Left lung (tissue), 4 donors: ENCODE measurements at regions not wholly inside any gene's neighbourhood (a gene's known extent, or its start where the extent isn't known, plus 50 kb on each side); places are given as distances from the start of the nearest gene placed in this dataset.

Source experiments
- ATAC-seq: fragments of 200-7000 bp; cut with Tn5 transposase; one replicate; pipeline ENCODE4 v1.9.1; 2020; ENCODE audit warnings: moderate library complexity
- DNase-seq, 4 donors: peaks; one replicate each; pipeline ENCODE4 v3.0.0-alpha.2; 2013 to 2020
- H3K27ac ChIP-seq, 2 donors: fragments of 200-600 bp; sonication (generic) in 1 of 2; one replicate each; pipeline versions ENCODE4 v1.5.0 to v1.8.0; 2020 to 2021
- H3K27me3 ChIP-seq, 2 donors: fragments of 200-600 bp; sonication (generic) in 1 of 2; one replicate each; pipeline versions ENCODE4 v1.5.0 to v1.8.0; 2020 to 2021
- H3K36me3 ChIP-seq, 2 donors: fragments of 200-600 bp; sonication (generic) in 1 of 2; one replicate each; pipeline versions ENCODE4 v1.5.0 to v1.8.0; 2020 to 2021
- H3K4me1 ChIP-seq, 2 donors: fragments of 200-600 bp; one replicate each; pipeline ENCODE4 v1.8.0; 2021
- H3K4me3 ChIP-seq, 2 donors: fragments of 200-600 bp; sonication (generic) in 1 of 2; one replicate each; pipeline versions ENCODE4 v1.5.0 to v1.8.0; 2020 to 2021; ENCODE audit warnings: mild to moderate bottlenecking in 1 of 2
- H3K9me3 ChIP-seq, 2 donors: fragments of 200-600 bp; sonication (generic) in 1 of 2; one replicate each; pipeline versions ENCODE4 v1.5.0 to v1.8.0; 2020 to 2021
- intact Hi-C, 2 donors: fragments of 100-400 bp; cut with DNase I; formaldehyde crosslinking; loops; one replicate each; pipeline versions ENCODE4 v1.11.2 to v1.14.2; 2022
- TF ChIP-seq, protein P1 (sequence below), 2 donors: fragments of 200-600 bp; sonication (generic) in 1 of 2; IDR thresholded peaks; one replicate each; pipeline versions ENCODE4 v1.5.0 to v1.8.0; 2021; ENCODE audit warnings: antibody characterized with exemption in 2 of 2
- donor health status: DM: no; HTN: yes; CAD: no.
- donor health status: DM: no; HTN: no; CAD: no.

DNA sequence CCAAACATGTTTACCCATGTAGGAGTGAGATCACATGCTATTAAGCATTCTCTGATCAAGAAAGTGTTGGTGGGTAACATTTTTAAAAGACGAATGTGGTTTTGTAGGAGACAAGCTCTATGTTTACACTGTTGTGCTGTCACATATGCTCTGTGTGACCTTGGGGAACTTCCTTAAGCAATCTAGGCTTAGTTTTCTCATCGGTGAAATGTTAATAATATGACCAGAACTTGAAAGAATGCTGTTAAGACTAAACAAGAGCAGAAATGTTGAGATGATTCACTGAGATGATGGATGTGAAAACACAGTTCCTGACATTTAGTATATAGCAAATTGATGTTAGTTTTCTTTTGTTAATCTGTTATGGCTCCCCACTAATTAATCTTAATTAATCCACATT, 860.9 kb upstream of the CNTNAP5 start:
- Histone ChIP-seq H3K27me3 (no peaks in the 10 kb centered on the region), H3K4me3 (no peak overlapping the region), H3K36me3 (no peaks in the 10 kb centered on the region), H3K27ac (no peak overlapping the region), H3K4me1 (no peaks in the 10 kb centered on the region), H3K9me3 (peaks cover 0 to 8% of the 10 kb centered on the region in 2 donors)
- intact Hi-C loops: no loop called here
- DNase-seq: no peak
- TF ChIP-seq, protein P1, sequence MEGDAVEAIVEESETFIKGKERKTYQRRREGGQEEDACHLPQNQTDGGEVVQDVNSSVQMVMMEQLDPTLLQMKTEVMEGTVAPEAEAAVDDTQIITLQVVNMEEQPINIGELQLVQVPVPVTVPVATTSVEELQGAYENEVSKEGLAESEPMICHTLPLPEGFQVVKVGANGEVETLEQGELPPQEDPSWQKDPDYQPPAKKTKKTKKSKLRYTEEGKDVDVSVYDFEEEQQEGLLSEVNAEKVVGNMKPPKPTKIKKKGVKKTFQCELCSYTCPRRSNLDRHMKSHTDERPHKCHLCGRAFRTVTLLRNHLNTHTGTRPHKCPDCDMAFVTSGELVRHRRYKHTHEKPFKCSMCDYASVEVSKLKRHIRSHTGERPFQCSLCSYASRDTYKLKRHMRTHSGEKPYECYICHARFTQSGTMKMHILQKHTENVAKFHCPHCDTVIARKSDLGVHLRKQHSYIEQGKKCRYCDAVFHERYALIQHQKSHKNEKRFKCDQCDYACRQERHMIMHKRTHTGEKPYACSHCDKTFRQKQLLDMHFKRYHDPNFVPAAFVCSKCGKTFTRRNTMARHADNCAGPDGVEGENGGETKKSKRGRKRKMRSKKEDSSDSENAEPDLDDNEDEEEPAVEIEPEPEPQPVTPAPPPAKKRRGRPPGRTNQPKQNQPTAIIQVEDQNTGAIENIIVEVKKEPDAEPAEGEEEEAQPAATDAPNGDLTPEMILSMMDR (IDR thresholded peaks at IDR 0.05): no peak
- no peak for ATAC-seq

DNA sequence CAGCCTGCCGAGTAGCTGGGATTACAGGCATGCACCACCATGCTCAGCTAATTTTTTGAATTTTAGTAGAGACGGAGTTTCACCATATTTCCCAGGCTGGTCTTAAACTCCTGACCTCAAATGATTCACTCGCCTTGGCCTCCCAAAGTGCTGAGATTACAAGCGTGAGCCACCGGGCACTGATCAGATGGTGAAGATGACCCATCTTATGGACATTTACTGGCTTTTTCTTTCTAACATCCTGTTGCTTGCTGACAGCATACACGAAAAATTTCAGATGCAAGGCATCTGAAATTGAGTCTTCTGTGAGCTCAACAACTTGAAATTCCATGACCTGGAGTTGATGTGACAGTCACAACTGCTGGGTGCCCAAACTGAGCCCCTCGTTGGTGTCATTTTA, 859.5 kb upstream of the CNTNAP5 start:
- H3K27me3 ChIP-seq: no peaks in the 10 kb centered on the region
- peaks cover 0 to 8% of the 10 kb centered on the region in 2 donors for H3K9me3 ChIP-seq
- H3K4me1 ChIP-seq: no peaks in the 10 kb centered on the region
- intact Hi-C loops: no loop called here
- no peak overlapping the region for H3K27ac ChIP-seq
- H3K4me3 ChIP-seq: no peak overlapping the region
- TF ChIP-seq, protein P1 (IDR thresholded peaks at IDR 0.05): no peak
- ATAC-seq (no peak), DNase-seq (no peak)
- H3K36me3 ChIP-seq: no peaks in the 10 kb centered on the region

DNA sequence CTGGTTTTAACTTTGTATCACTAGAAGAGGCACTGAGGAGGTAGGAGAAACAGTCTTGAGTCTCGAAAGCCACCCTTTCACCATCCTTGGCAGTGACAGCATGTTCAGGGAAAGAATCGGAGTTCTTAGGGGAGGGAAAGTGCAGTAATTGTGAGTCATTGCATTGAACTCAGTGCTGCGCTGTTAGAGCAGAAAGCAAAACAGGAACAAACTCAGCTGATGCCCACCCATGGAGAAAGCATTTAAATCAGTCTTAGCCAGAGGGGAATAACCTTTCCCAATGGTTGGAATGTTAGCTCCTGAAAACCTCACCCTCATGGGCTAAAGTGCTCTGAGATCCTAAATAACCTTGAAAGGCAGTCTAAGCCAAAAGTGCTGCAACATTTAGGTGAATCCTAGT, 845.6 kb upstream of the CNTNAP5 start:
- TF ChIP-seq, protein P1 (IDR thresholded peaks at IDR 0.05): no peak
- Histone ChIP-seq H3K27ac (no peak overlapping the region), H3K4me1 (no peaks in the 10 kb centered on the region), H3K4me3 (no peak overlapping the region), H3K27me3 (no peaks in the 10 kb centered on the region), H3K9me3 (peaks cover 0 to 12% of the 10 kb centered on the region in 2 donors), H3K36me3 (no peaks in the 10 kb centered on the region)
- no peak for ATAC-seq
- intact Hi-C loops: no loop called here
- no peak for DNase-seq

DNA sequence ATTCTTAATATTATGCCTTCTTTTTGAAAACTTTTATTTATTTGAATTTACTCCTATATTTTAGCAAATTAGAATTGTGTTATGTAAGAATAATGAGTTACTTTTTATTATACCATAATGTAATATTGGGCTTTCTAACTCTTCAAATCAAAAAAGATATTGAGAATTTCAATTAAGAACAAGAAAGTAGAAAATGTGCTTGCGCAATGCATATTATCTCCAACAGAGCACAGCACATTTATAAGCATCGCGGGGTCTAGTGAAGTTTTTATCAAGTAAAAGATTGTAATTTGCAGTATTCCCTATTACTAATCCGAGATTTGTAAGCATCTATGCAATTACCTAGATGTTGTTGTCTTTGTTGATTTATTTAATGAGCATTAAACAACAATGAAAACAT, 829.1 kb upstream of the CNTNAP5 start:
- Histone ChIP-seq H3K36me3 (no peaks in the 10 kb centered on the region), H3K4me1 (no peaks in the 10 kb centered on the region), H3K27ac (no peak overlapping the region), H3K4me3 (no peak overlapping the region), H3K27me3 (no peaks in the 10 kb centered on the region), H3K9me3 (peaks cover 0 to 11% of the 10 kb centered on the region in 2 donors)
- intact Hi-C loops: no loop called here
- TF ChIP-seq, protein P1 (IDR thresholded peaks at IDR 0.05): no peak
- no peak for ATAC-seq
- no peak for DNase-seq

DNA sequence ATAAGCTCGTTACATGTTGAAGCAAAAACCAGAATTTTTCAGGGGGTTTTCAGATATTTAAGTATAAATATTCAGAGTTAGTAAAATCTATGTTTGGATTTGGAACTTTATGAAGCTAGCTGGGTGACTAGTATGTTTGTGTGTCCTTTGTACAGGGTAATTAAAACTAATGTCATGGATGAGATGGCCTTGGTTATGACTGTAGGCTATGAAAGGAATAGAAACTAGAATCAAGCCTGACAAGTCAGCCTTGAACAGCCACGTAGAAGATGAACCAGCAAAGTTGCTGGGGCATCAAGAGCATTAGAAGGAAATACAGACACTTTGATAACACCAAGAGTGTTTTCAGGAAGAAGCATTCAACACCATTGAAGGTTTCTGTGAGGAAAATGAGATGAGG, 825.1 kb upstream of the CNTNAP5 start:
- intact Hi-C loops: no loop called here
- TF ChIP-seq, protein P1 (IDR thresholded peaks at IDR 0.05): no peak
- ATAC-seq: no peak
- H3K9me3 ChIP-seq: peaks cover 0 to 21% of the 10 kb centered on the region in 2 donors
- no peak for DNase-seq
- H3K27ac ChIP-seq: no peak overlapping the region
- no peaks in the 10 kb centered on the region for H3K27me3 ChIP-seq
- no peaks in the 10 kb centered on the region for H3K4me1 ChIP-seq
- no peaks in the 10 kb centered on the region for H3K36me3 ChIP-seq
- no peak overlapping the region for H3K4me3 ChIP-seq
